ENCODE measurements at regions not wholly inside any gene's neighbourhood (a gene's known extent, or its start where the extent isn't known, plus 50 kb on each side); places are given as distances from the start of the nearest gene placed in this dataset.

DNA sequence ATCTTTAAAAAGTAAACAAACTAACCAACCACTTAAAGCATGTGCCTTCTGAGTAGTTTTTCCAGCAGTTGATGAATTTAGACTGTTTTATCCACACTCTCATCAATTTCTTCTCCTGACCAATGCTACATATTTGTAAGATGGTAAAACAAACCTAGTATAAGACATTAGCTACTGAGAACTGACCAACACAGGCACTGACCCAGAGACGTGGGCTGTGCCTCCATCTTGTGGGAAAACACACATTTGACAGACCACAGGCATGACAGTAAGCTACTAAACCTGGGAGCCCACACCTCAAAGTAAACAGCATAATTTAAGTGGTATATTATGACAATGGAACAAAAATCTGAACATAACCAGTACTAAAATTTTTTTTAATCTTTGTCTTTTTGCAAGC, 121.4 kb upstream of the NRSN1 start:
- TF ChIP-seq, protein P1, sequence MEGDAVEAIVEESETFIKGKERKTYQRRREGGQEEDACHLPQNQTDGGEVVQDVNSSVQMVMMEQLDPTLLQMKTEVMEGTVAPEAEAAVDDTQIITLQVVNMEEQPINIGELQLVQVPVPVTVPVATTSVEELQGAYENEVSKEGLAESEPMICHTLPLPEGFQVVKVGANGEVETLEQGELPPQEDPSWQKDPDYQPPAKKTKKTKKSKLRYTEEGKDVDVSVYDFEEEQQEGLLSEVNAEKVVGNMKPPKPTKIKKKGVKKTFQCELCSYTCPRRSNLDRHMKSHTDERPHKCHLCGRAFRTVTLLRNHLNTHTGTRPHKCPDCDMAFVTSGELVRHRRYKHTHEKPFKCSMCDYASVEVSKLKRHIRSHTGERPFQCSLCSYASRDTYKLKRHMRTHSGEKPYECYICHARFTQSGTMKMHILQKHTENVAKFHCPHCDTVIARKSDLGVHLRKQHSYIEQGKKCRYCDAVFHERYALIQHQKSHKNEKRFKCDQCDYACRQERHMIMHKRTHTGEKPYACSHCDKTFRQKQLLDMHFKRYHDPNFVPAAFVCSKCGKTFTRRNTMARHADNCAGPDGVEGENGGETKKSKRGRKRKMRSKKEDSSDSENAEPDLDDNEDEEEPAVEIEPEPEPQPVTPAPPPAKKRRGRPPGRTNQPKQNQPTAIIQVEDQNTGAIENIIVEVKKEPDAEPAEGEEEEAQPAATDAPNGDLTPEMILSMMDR (IDR thresholded peaks at IDR 0.05; ENCODE audit: poor library complexity): no peak
- no peak for TF ChIP-seq EZH2phosphoT487 (IDR thresholded peaks at IDR 0.05; ENCODE audit: low read depth, severe bottlenecking, unreplicated experiment)
